ENCODE measurements at regions not wholly inside any gene's neighbourhood (a gene's known extent, or its start where the extent isn't known, plus 50 kb on each side); places are given as distances from the start of the nearest gene placed in this dataset.

DNA sequence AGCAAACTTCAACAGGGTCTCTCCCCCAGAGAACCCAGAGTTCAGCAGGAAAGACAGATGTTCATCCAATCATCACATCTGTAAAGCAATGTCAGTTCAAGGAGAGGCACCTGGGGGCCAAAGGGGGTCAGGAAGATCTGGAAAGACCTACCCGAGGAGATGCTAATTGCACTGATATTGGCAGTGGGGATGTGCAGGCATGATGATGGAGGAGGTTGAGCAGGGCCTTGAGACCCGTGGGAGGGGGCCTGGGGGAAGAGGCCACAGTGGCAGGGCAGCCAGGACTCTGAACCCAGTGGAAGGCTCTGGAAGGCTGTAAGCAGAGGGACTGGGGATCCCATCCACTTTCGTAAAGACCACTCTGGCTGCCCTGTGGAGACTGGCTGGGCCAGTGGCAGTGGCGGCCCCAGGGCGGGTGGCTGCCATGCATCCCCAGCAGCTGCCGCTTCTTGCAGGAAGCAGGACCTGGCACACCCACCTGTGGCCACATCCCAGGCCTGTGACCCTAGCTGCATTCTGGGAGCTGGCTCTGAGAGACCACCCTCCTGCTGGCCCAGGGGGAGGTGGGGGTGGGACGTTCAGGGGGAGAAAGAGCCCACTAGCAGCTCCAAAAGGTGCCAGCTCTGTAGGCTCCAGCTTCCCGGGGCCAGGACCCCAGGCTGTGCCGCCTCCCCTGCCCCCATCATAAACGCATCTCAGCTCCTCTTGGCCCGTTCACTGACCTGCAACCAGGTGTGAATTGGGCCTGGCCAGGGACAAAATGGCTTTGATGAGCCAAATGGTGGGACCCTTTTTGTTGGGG lies 59.9 kb upstream of the FGF3 start:
- H3K36me3 ChIP-seq (ENCODE audit: insufficient read depth, low read length, poor library complexity, severe bottlenecking): no peaks in the 10 kb centered on the region
- no peak overlapping the region for H3K27ac ChIP-seq (ENCODE audit: low read depth, low read length, poor library complexity, severe bottlenecking)
- no peak overlapping the region for H3K4me3 ChIP-seq (ENCODE audit: low read depth, low read length, poor library complexity, severe bottlenecking)
- H3K4me1 ChIP-seq (ENCODE audit: insufficient read depth, low read length, poor library complexity, severe bottlenecking): no peaks in the 10 kb centered on the region
- H3K27me3 ChIP-seq (replicated peaks; ENCODE audit: insufficient read depth, low read depth, low read length, poor library complexity): no peaks in the 10 kb centered on the region
- TF ChIP-seq EZH2 (IDR thresholded peaks at IDR 0.05; ENCODE audit: borderline replicate concordance, low read depth, low read length, poor library complexity, severe bottlenecking): no peak
- ChIA-PET CTCF (no interaction called here), POLR2A (ENCODE audit: low non-redundant PET) (no interaction called here)
- no peak for DNase-seq (ENCODE audit: low spot score)
- no peaks in the 10 kb centered on the region for H3K9me3 ChIP-seq (ENCODE audit: low read depth, low read length, poor library complexity, severe bottlenecking)
- intact Hi-C loops (cut with micrococcal nuclease; ENCODE audit: unreplicated experiment): no loop called here
- no TSS peak for BruUV-seq (replicated peaks)

DNA sequence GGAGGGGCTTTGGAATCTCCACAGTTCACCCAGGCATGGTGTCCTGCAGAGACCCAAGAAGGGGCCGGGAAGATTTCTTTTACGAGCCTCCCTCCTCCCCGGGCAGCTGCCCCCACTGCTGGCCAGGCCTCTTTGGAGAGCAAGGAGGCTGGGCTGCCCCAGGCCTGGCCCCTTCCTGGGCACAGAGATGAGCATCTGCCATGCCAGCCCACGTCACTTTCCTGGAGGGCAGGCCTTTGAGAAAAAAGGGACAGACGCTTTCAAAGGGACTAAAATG lies 60.5 kb upstream of the FGF3 start:
- ChIA-PET POLR2A (ENCODE audit: low non-redundant PET) (no interaction called here), CTCF (no interaction called here)
- Histone ChIP-seq H3K4me3 (ENCODE audit: low read depth, low read length, poor library complexity, severe bottlenecking) (no peak overlapping the region), H3K4me1 (ENCODE audit: insufficient read depth, low read length, poor library complexity, severe bottlenecking) (no peaks in the 10 kb centered on the region), H3K9me3 (ENCODE audit: low read depth, low read length, poor library complexity, severe bottlenecking) (no peaks in the 10 kb centered on the region), H3K27me3 (replicated peaks; ENCODE audit: insufficient read depth, low read depth, low read length, poor library complexity) (no peaks in the 10 kb centered on the region), H3K36me3 (ENCODE audit: insufficient read depth, low read length, poor library complexity, severe bottlenecking) (no peaks in the 10 kb centered on the region), H3K27ac (ENCODE audit: low read depth, low read length, poor library complexity, severe bottlenecking) (no peak overlapping the region)
- no peak for TF ChIP-seq EZH2 (IDR thresholded peaks at IDR 0.05; ENCODE audit: borderline replicate concordance, low read depth, low read length, poor library complexity, severe bottlenecking)
- TF ChIP-seq, protein P1, sequence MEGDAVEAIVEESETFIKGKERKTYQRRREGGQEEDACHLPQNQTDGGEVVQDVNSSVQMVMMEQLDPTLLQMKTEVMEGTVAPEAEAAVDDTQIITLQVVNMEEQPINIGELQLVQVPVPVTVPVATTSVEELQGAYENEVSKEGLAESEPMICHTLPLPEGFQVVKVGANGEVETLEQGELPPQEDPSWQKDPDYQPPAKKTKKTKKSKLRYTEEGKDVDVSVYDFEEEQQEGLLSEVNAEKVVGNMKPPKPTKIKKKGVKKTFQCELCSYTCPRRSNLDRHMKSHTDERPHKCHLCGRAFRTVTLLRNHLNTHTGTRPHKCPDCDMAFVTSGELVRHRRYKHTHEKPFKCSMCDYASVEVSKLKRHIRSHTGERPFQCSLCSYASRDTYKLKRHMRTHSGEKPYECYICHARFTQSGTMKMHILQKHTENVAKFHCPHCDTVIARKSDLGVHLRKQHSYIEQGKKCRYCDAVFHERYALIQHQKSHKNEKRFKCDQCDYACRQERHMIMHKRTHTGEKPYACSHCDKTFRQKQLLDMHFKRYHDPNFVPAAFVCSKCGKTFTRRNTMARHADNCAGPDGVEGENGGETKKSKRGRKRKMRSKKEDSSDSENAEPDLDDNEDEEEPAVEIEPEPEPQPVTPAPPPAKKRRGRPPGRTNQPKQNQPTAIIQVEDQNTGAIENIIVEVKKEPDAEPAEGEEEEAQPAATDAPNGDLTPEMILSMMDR (conservative IDR thresholded peaks at IDR 0.05; ENCODE audit: low read depth, low read length): no peak
- BruUV-seq (replicated peaks): no TSS peak
- no peak for DNase-seq (ENCODE audit: low spot score)
- intact Hi-C loops (cut with micrococcal nuclease; ENCODE audit: unreplicated experiment): no loop called here

DNA sequence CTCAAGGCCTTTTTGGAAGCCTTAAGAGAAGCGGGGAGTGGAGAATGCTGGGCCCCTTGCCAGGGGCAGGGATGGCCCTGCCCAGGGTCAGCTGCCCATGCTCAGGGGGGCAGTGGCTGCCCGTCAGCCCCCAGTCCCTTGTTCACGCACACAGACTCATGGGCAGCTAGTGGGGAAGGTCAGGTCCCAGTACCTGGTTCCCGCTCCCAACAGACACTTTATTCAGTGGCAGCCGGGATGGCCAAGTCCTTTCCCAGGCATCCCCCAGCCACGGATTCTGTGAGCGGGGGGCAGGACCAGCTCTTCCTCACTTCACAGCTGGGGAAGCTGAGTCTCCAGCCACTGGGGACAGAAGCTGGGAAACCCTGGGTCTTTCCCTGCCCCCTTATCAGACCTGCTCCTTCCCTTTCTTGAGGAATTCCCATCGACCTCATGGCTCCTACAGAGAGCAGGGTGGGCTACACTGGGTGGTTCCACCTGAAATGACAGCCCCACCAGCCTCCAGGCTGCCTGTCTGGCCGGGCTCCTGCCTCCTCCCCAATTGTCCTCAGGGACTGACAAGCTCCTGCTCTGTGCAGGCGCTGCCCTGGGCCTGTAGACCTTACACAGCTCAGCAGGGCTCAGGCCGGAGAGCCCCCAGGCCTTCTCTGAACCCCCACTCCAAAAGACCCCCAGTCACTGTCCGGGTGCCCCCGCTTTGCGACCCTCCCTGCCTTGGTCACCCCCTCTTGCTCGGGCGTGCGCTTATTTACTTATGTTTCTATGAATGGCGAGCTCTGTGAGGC lies 61.0 kb upstream of the FGF3 start:
- intact Hi-C loops (cut with micrococcal nuclease; ENCODE audit: unreplicated experiment): no loop called here
- H3K27ac ChIP-seq (ENCODE audit: low read depth, low read length, poor library complexity, severe bottlenecking): no peak overlapping the region
- no peaks in the 10 kb centered on the region for H3K27me3 ChIP-seq (replicated peaks; ENCODE audit: insufficient read depth, low read depth, low read length, poor library complexity)
- no TSS peak for BruUV-seq (replicated peaks)
- no peaks in the 10 kb centered on the region for H3K9me3 ChIP-seq (ENCODE audit: low read depth, low read length, poor library complexity, severe bottlenecking)
- H3K4me3 ChIP-seq (ENCODE audit: low read depth, low read length, poor library complexity, severe bottlenecking): no peak overlapping the region
- DNase-seq (ENCODE audit: low spot score): no peak
- no peaks in the 10 kb centered on the region for H3K36me3 ChIP-seq (ENCODE audit: insufficient read depth, low read length, poor library complexity, severe bottlenecking)
- POLR2A ChIA-PET (ENCODE audit: low non-redundant PET): no interaction called here
- TF ChIP-seq, protein P1 (conservative IDR thresholded peaks at IDR 0.05; ENCODE audit: low read depth, low read length): no peak
- TF ChIP-seq EZH2 (IDR thresholded peaks at IDR 0.05; ENCODE audit: borderline replicate concordance, low read depth, low read length, poor library complexity, severe bottlenecking): no peak
- CTCF ChIA-PET: interaction anchor here (0.7 kb wide), 1 partner anchor 162 kb away, joined by 3 read pairs; no protein-coding TSS in a partner anchor
- no peaks in the 10 kb centered on the region for H3K4me1 ChIP-seq (ENCODE audit: insufficient read depth, low read length, poor library complexity, severe bottlenecking)

All from A673 (cell line).